Dendritic cell treated with granulocyte-macrophage colony-stimulating factor and Interleukin-4, amounts not matched to agents 40 ng/mL and 50 ng/mL, for 4 days (primary cell): ENCODE measurements at regions not wholly inside any gene's neighbourhood (a gene's known extent, or its start where the extent isn't known, plus 50 kb on each side); places are given as distances from the start of the nearest gene placed in this dataset.

Experiments used
- H3K27ac Mint-ChIP-seq: one replicate; pipeline ENCODE4 v1.8.0; 2022; ENCODE audit warnings: mild to moderate bottlenecking, mixed read lengths
- H3K27me3 Mint-ChIP-seq: one replicate; pipeline ENCODE4 v1.8.0; 2022; ENCODE audit warnings: mild to moderate bottlenecking, mixed read lengths
- H3K36me3 Mint-ChIP-seq: one replicate; pipeline ENCODE4 v1.8.0; 2022; ENCODE audit warnings: low read depth, mixed read lengths
- H3K4me1 Mint-ChIP-seq: one replicate; pipeline ENCODE4 v1.8.0; 2022; ENCODE audit warnings: low read depth, mixed read lengths
- H3K4me3 Mint-ChIP-seq: one replicate; pipeline ENCODE4 v1.8.0; 2022; ENCODE audit warnings: mild to moderate bottlenecking, moderate library complexity, mixed read lengths
- H3K9me3 Mint-ChIP-seq: one replicate; pipeline ENCODE4 v1.8.0; 2022; ENCODE audit warnings: mixed read lengths
- intact Hi-C: fragments of 100-400 bp; cut with micrococcal nuclease; formaldehyde crosslinking; loops from one replicate; pipeline ENCODE4 v1.15.0; 2022

DNA sequence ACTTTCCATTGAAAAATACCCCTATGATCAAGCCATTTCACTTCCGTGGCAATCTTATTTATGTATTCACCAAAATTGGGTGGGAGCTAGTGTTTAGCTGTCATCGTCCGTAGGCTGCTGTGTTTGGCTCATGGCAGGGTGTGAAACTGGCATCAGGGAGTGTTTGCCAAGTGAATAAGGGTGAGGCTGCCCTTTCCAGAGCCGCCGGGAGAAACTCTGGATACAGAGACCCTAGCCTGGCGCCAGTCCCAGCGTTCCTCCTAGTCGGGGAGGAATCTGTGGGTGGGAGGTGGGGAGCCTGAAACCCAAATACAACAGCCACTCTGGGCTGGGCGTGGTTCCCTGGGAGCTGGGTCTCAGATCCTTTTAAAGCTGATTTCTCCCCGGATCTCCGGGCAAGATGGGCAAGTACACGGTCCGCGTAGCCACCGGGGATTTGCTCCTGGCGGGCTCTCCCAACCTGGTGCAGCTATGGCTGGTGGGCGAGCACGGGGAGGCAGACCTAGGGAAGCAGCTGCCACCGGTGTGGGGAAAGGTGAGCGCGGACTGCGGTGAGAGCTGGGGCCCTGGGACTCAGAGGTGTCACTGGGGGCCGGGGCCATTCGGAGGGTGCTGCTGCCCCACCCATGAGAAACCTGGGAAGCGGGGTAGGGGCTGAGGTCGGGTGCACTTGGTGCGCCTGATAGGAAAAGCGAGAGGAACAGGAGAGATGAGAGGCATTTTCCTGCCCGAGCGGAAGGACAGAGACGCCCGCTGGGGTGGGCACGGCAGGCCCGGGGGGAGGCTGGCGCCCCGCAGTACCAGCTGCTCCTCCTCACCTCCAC is 62.1 kb upstream of the TEKT1 start:
- Mint-ChIP-seq H3K4me1 (peaks cover 9% of the 10 kb centered on the region), H3K27me3 (peaks cover 55% of the 10 kb centered on the region), H3K27ac (no peak overlapping the region), H3K36me3 (no peaks in the 10 kb centered on the region), H3K9me3 (peaks cover 5% of the 10 kb centered on the region), H3K4me3 (no peak overlapping the region)
- intact Hi-C loops, result loop anchor here (10.0 kb wide), 1 partner anchor 229 kb away; no protein-coding TSS in a partner anchor

DNA sequence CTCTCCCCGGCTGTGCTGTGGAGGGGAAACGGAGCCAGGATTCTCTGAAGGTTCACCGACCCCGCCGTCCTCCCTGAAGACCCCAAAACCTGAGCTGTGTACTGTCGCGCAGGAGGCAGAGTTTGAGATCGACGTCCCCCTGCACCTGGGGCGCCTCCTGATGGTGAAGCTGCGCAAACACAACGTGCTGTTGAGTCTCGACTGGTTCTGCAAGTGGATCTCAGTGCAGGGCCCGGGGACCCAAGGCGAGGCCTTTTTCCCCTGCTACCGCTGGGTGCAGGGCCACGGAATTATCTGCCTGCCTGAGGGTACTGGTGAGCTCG is 62.6 kb upstream of the TEKT1 start:
- H3K9me3 Mint-ChIP-seq, result no peaks in the 10 kb centered on the region
- H3K4me1 Mint-ChIP-seq, result peaks cover 9% of the 10 kb centered on the region
- H3K4me3 Mint-ChIP-seq, result no peak overlapping the region
- intact Hi-C loops, result loop anchor here (10.0 kb wide), 1 partner anchor 229 kb away; no protein-coding TSS in a partner anchor
- no peak overlapping the region for H3K27ac Mint-ChIP-seq
- H3K36me3 Mint-ChIP-seq, result no peaks in the 10 kb centered on the region
- H3K27me3 Mint-ChIP-seq, result peaks cover 51% of the 10 kb centered on the region

DNA sequence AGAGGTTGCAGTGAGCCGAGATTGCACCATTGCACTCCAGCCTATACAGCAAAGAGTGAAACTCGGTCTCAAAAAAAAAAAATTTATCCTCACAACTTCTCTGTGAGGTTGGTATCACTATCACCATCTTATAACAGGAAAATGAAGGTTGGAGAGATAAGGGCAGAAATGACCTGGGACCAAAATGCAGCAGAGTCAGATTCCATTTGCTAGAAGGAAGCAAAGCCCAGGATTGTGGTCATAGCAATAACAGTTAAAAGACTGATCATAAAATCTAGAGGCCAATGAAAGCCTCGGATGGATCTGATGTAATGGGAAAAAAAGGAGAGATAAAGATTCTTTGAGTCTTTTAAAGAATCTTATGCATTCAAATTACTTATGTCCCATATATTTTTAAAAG is 69.6 kb upstream of the TEKT1 start:
- Mint-ChIP-seq H3K4me1 (peaks cover 5% of the 10 kb centered on the region), H3K9me3 (no peaks in the 10 kb centered on the region), H3K27me3 (peaks cover 16% of the 10 kb centered on the region), H3K36me3 (no peaks in the 10 kb centered on the region), H3K27ac (no peak overlapping the region), H3K4me3 (no peak overlapping the region)
- intact Hi-C loops, result no loop called here

DNA sequence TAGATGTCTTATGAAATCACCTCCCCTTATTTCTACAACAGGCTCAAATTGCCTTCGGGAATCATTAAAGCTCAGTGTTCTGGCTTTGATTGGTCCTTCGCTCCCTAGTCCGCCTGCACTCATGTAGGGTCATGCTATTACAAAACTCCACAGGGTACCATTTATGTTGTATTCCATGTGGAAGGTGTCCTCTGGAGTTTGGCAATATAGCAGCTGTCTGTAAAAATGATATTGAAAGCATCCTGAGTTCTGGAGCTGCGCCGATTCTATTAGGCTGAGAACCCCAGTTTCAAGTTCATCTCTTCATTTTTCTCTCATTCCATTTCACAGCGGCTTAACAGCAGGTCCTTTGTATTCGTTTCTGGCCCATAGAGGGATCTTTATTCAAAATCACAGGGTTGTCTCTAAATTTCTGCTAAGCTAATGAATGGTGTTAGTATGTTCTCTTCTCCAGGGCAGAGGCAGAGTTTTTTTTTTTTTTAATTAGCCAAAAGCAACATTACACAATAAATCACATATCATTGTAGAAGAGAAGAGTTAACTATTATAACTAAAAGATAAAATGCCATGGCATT is 71.9 kb upstream of the TEKT1 start:
- Mint-ChIP-seq H3K4me3 (no peak overlapping the region), H3K4me1 (peaks cover 5% of the 10 kb centered on the region), H3K36me3 (no peaks in the 10 kb centered on the region), H3K9me3 (no peaks in the 10 kb centered on the region), H3K27ac (no peak overlapping the region), H3K27me3 (peaks cover 7% of the 10 kb centered on the region)
- intact Hi-C loops, result no loop called here

DNA sequence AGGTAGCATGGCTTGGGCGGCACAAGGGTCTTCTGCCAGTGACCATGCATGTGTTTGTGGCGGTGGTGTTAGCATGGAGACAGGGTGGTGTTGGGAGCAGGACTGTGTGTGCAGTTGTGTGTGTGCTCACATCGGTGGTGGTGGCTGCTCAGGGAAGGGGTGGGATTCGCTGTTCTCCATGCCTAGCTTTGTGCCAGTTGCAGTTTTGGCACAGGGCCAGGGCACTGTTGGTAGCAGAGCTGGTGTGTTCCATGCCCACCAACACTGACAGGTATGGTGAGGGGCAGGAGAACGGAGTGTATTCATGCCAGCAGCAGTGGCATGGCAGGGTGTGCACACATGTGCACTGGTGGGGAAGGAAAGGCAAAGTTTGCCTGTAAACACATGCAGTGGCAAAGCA is 77.3 kb upstream of the TEKT1 start:
- Mint-ChIP-seq H3K27me3 (peaks cover 10% of the 10 kb centered on the region), H3K4me1 (peaks cover 21% of the 10 kb centered on the region), H3K27ac (no peak overlapping the region), H3K4me3 (no peak overlapping the region), H3K9me3 (no peaks in the 10 kb centered on the region), H3K36me3 (no peaks in the 10 kb centered on the region)
- intact Hi-C loops, result no loop called here

DNA sequence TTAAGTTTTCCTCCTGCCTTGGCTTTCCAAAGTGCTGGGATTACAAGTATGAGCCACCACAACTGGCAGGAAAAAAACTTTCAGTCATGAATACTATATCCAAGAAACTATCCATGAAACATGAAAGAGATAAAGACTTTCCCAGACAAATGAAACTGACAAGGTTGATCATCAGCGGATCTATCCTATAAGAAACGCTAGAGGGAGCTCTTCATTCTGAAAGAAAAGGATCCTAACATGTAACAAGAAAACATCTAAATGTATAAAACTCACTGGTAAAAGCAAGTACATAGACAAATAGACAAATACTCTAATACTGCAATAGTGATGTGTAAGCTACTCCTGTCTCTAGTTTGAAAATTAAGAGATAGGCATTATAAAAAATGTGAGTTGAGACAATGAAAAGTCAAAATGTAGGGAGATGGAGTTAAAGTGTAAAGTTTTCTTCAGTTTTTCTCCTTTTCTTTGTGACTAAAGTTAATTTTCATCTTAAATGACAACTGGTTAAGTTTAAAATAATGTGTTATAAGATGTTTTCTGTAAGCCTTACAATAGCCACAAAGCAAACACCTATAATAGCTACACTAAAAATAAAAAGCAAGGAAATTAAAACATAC is 79.6 kb upstream of the TEKT1 start:
- intact Hi-C loops, result loop anchor here (5.0 kb wide), 1 partner anchor 111 kb away; the partner anchor contains the start of gene BCL6B

DNA sequence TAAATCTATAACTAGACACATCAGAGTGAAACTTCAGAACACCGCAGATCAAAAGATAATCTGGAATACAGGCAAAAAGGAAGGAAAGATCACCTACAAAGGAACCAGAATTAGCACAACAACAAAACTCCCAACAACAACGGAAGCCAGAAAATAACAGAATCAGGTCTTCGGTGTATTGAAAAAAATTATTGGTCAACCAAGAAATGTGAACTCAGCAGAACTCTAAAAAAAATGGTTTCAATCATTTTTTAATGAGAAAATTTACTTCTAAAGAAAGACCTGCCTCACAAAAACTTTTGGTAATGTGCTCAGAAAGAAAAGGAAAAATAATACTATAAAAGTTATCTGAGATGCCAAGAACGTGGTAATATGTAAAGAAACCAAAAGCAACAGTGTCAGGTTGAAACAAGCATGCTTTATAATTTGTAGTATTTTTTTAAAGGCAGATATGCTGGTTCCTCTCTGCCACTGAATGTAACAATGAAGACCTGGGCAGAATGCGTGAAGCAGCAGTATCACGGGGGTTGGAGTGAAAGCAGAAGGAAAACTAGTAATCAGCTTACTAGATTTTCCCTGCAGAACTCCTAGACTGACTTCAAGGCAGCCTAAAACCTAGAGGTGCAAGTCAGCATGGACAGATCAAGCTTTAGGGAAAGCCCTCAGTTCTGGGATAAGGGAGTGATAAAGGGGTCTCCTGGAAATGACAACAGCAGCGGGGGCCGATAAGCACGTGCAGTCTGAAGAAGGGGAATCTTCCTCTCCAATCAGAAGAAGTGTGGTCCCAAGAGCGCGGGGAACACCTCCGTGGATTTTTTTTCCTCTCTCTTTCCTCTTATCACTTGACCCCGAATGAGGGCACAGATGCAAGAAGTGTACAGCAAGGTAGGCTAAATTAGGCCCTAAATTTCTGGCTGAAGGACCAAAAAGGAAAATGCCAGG is 80.9 kb upstream of the TEKT1 start:
- H3K27ac Mint-ChIP-seq, result no peak overlapping the region
- H3K36me3 Mint-ChIP-seq, result no peaks in the 10 kb centered on the region
- no peak overlapping the region for H3K4me3 Mint-ChIP-seq
- intact Hi-C loops, result loop anchor here (2.0 to 5.0 kb wide), 2 partner anchors 92 to 110 kb away; partner anchors contain the start of gene BCL6B
- peaks cover 27% of the 10 kb centered on the region for H3K4me1 Mint-ChIP-seq
- no peaks in the 10 kb centered on the region for H3K9me3 Mint-ChIP-seq
- H3K27me3 Mint-ChIP-seq, result peaks cover 25% of the 10 kb centered on the region

More for the DNA sequence above, 79.6 kb upstream of the TEKT1 start:
- no peak overlapping the region for H3K4me3 Mint-ChIP-seq
- no peaks in the 10 kb centered on the region for H3K36me3 Mint-ChIP-seq
- H3K9me3 Mint-ChIP-seq, result no peaks in the 10 kb centered on the region
- no peak overlapping the region for H3K27ac Mint-ChIP-seq
- peaks cover 27% of the 10 kb centered on the region for H3K4me1 Mint-ChIP-seq
- peaks cover 22% of the 10 kb centered on the region for H3K27me3 Mint-ChIP-seq

DNA sequence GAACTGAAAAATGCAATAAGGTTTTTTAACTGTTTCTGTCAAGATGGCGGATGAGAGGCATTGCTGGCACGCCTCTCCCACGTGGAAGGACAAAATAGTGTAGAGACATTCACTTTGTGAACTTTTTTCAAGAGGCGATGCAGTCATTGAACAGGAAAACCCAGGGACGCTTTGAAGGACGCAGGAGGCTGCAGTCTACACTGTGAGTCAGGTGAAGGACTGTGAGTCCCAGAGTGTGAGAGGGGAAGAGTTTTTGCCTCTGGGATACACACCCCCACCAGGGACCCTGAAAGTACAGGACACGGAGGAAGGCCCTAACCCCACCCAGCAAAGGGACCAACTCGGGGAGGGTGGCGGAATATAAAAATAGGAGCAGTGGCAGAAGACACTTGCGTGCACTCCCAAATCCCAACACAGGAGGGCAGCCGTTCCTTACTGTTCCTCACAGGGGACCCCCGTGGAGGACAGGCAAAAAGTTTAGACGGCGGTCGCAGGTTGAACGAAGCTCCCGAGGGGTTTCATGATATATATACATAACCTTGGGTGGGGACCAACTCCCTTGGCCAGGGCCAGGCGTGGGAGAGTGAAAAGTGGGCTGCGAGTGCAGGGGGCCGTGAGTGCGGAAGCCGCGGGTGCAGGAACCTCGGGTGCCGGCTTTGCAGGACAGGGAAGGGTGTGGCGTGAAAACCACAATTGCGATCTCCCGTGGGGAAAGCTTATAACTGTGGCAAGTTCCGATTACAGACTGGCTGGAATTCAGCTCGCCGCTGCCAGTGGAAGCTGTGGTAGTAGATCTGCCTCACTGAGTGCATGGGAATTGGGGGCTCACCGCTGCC is 82.0 kb upstream of the ALOX12 start:
- peak overlapping the region; percentile 74 for H3K27ac Mint-ChIP-seq
- no peaks in the 10 kb centered on the region for H3K9me3 Mint-ChIP-seq
- H3K4me1 Mint-ChIP-seq, result peaks cover 27% of the 10 kb centered on the region
- no peaks in the 10 kb centered on the region for H3K36me3 Mint-ChIP-seq
- H3K4me3 Mint-ChIP-seq, result peak overlapping the region; percentile 83
- intact Hi-C loops, result loop anchor here (2.0 to 5.0 kb wide), 2 partner anchors 91 to 108 kb away; partner anchors contain the start of gene BCL6B
- peaks cover 25% of the 10 kb centered on the region for H3K27me3 Mint-ChIP-seq

DNA sequence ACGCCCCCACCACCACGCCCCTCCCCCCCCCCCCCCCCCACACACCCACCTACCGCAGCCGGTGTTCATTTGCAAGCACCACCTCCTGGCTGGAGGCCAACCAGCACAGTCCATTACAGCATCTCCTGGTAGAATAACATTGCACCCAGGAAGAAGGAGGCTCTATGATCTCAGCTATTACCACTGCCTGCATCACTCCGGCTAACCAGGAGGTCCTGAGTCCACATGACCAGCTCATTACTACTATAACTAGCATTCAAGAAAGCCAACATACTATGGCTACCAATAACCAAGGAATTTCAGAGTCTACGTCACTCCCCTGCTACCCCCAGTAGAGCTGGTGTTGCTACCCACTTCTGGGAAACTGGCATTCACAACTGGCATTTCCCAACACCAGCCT is 81.1 kb upstream of the ALOX12 start:
- peaks cover 22% of the 10 kb centered on the region for H3K27me3 Mint-ChIP-seq
- H3K36me3 Mint-ChIP-seq, result no peaks in the 10 kb centered on the region
- no peaks in the 10 kb centered on the region for H3K9me3 Mint-ChIP-seq
- no peak overlapping the region for H3K4me3 Mint-ChIP-seq
- intact Hi-C loops, result loop anchor here (5.0 kb wide), 1 partner anchor 108 kb away; the partner anchor contains the start of gene BCL6B
- H3K27ac Mint-ChIP-seq, result no peak overlapping the region
- H3K4me1 Mint-ChIP-seq, result peaks cover 27% of the 10 kb centered on the region

DNA sequence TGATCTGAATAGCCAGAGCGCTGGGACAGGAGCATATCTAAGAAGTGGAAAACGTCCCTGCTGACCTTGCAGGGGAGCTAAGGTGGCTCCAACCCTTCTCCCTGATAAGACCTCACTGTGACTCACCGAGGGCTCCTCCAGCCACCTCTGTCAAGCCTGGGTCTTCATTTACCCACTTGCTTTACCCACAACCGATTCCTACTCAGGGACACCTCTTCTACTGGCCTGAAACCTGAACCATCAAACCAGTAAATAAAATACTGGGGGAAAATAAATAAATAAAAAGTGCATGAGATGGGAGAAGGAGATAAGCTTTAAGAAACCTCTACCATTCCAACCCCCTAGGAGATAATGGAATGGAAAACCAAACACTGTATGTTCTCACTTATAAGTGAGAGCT is 80.2 kb upstream of the ALOX12 start:
- H3K4me1 Mint-ChIP-seq, result peaks cover 27% of the 10 kb centered on the region
- peaks cover 21% of the 10 kb centered on the region for H3K27me3 Mint-ChIP-seq
- H3K9me3 Mint-ChIP-seq, result no peaks in the 10 kb centered on the region
- no peaks in the 10 kb centered on the region for H3K36me3 Mint-ChIP-seq
- intact Hi-C loops, result no loop called here
- H3K27ac Mint-ChIP-seq, result no peak overlapping the region
- no peak overlapping the region for H3K4me3 Mint-ChIP-seq

DNA sequence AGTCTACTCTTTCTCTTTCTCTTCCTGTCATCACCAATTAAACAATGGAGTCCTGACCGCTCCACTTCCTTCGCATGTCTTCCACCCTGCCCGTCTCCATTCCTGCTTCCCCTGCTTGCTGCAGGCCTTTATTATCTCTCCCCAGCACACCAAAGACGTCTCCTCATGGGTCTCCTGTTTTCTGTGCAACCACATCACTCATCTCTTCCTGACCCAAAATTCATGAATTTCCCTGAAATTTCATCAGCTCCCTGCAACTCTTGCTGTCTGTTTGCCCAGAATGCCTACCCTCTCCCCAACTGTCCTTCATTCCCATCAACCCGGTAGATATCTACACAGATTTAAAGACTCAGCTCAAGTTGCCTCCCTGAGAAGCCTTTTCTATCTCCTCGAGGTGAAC is 76.7 kb upstream of the ALOX12 start:
- Mint-ChIP-seq H3K27ac (no peak overlapping the region), H3K27me3 (peaks cover 16% of the 10 kb centered on the region), H3K4me3 (no peak overlapping the region), H3K9me3 (no peaks in the 10 kb centered on the region), H3K4me1 (peaks cover 3% of the 10 kb centered on the region), H3K36me3 (no peaks in the 10 kb centered on the region)
- intact Hi-C loops, result no loop called here

DNA sequence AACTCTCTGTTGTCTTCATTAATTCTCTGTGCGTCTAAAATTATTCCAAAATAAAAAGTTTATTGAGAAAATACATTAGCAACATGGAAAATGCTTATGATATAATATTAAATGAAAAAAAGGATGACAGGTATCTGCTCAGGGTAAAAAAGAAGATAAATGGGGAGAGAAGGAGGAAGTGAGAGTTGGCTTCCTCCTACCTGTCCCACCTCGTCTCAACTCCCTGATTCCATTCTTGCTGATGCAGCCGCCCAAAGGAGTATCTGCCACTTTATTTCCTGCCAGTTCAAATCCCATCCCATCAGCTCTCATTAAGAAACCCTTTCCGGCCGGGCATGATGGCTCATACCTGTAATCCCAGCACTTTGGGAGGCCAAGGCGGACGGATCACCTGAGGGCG is 72.5 kb upstream of the ALOX12 start:
- H3K4me1 Mint-ChIP-seq, result peaks cover 5% of the 10 kb centered on the region
- intact Hi-C loops, result no loop called here
- H3K4me3 Mint-ChIP-seq, result no peak overlapping the region
- H3K27me3 Mint-ChIP-seq, result peaks cover 5% of the 10 kb centered on the region
- no peaks in the 10 kb centered on the region for H3K36me3 Mint-ChIP-seq
- H3K27ac Mint-ChIP-seq, result no peak overlapping the region
- H3K9me3 Mint-ChIP-seq, result no peaks in the 10 kb centered on the region

DNA sequence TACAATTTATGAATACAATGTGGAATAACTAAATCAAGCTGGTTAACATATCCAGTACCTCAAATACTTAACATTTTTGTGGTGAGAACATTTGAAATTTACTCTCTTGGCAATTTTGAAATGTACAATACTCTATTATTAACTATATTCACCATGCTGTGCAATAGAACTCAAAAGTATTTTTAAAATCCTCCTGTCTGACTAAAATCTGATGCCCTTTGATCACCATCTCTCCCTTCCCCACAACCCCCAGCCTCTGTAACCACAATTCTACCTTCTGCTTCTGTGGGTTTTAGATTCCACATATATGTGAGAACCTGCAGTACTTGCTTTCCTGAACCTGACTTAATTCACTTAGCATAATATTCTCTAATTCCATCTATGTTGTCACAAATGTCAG is 71.6 kb upstream of the ALOX12 start:
- Mint-ChIP-seq H3K27me3 (peaks cover 5% of the 10 kb centered on the region), H3K36me3 (no peaks in the 10 kb centered on the region), H3K9me3 (no peaks in the 10 kb centered on the region), H3K27ac (no peak overlapping the region), H3K4me1 (peaks cover 5% of the 10 kb centered on the region), H3K4me3 (no peak overlapping the region)
- intact Hi-C loops, result no loop called here
